Myocyte (in vitro differentiated cells): ENCODE measurements at regions not wholly inside any gene's neighbourhood (a gene's known extent, or its start where the extent isn't known, plus 50 kb on each side); places are given as distances from the start of the nearest gene placed in this dataset.
"Not testable (repeated sequence)": the region's sequence is repeated elsewhere in the genome, so short reads cannot be mapped to it uniquely, and the experiment has no call there.

Source experiments
- DNase-seq: peaks from one replicate; pipeline ENCODE4 v3.0.0-alpha.2; 2012; ENCODE audit warnings: low read depth

- DNase-seq = peak; percentile 27
Measured at GRCh38 chr2:84223191-84223590, 235.9 kb downstream of the SUCLG1 start.

GRCh38 chr2:84221102-84221501 is 238.0 kb downstream of the SUCLG1 start:
- not testable (repeated sequence) for DNase-seq

- DNase-seq = no peak
Measured at GRCh38 chr2:84217456-84217855, 241.6 kb downstream of the SUCLG1 start.

- DNase-seq = no peak
Measured at GRCh38 chr2:84214455-84214854, 244.6 kb downstream of the SUCLG1 start.

GRCh38 chr2:84212611-84213314 is 246.3 kb downstream of the SUCLG1 start:
- no peak for DNase-seq

- no peak for DNase-seq
Measured at GRCh38 chr2:84209941-84210340, 249.1 kb downstream of the SUCLG1 start.

- DNase-seq = no peak
Measured at GRCh38 chr2:84204995-84205394, 254.1 kb downstream of the SUCLG1 start.

GRCh38 chr2:84202166-84202565 is 256.9 kb downstream of the SUCLG1 start:
- DNase-seq = no peak

- no peak for DNase-seq
Measured at GRCh38 chr2:84201158-84201557, 257.9 kb downstream of the SUCLG1 start.

- DNase-seq = no peak
Measured at GRCh38 chr2:84197901-84198300, 261.2 kb downstream of the SUCLG1 start.

GRCh38 chr2:84194949-84195644 is 264.0 kb downstream of the SUCLG1 start:
- DNase-seq = no peak

- DNase-seq = no peak
Measured at GRCh38 chr2:84194181-84194580, 264.9 kb downstream of the SUCLG1 start.

- DNase-seq = no peak
Measured at GRCh38 chr2:84187258-84187657, 271.8 kb downstream of the SUCLG1 start.

GRCh38 chr2:84181927-84182326 is 277.2 kb downstream of the SUCLG1 start:
- DNase-seq = no peak

GRCh38 chr2:84177733-84178132 is 281.3 kb downstream of the SUCLG1 start:
- DNase-seq = no peak

GRCh38 chr2:84175970-84176369 is 283.1 kb downstream of the SUCLG1 start:
- no peak for DNase-seq

GRCh38 chr2:84175340-84175739 is 283.7 kb downstream of the SUCLG1 start:
- DNase-seq = no peak

GRCh38 chr2:84173041-84173440 is 286.0 kb downstream of the SUCLG1 start:
- no peak for DNase-seq

- no peak for DNase-seq
Measured at GRCh38 chr2:84170979-84171378, 288.1 kb downstream of the SUCLG1 start.

GRCh38 chr2:84169871-84170270 is 289.2 kb downstream of the SUCLG1 start:
- no peak for DNase-seq

GRCh38 chr2:84168552-84168951 is 290.5 kb downstream of the SUCLG1 start:
- DNase-seq = not testable (repeated sequence)

GRCh38 chr2:84165256-84165655 is 293.8 kb downstream of the SUCLG1 start:
- no peak for DNase-seq

- DNase-seq = no peak
Measured at GRCh38 chr2:84160453-84160852, 298.6 kb downstream of the SUCLG1 start.
